Prostate gland (tissue), 2 donors: ENCODE measurements at regions not wholly inside any gene's neighbourhood (a gene's known extent, or its start where the extent isn't known, plus 50 kb on each side); places are given as distances from the start of the nearest gene placed in this dataset.

Source experiments
- DNase-seq: peaks from one replicate; pipeline ENCODE4 v3.0.0-alpha.2; 2019; ENCODE audit warnings: low spot score
- H3K27ac ChIP-seq, 2 donors: fragments of 200-600 bp; sonication (generic); 2 replicates each; pipeline ENCODE4 v1.5.1; 2017 to 2019
- H3K27me3 ChIP-seq: fragments of 200-600 bp; sonication (generic); replicated peaks from 2 replicates; pipeline ENCODE4 v1.5.1; 2019; ENCODE audit not compliant: insufficient read depth
- H3K36me3 ChIP-seq, 2 donors: fragments of 200-600 bp; sonication (generic); 1 replicate in 1 of 2; 2 replicates in 1 of 2; pipeline versions ENCODE4 v1.5.1 to v1.8.1; 2017 to 2019
- H3K4me1 ChIP-seq: fragments of 200-600 bp; sonication (generic); replicated peaks from 2 replicates; pipeline ENCODE4 v1.5.1; 2019
- H3K4me3 ChIP-seq, 2 donors: fragments of 200-600 bp; sonication (generic); 2 replicates each; pipeline ENCODE4 v1.5.1; 2017 to 2019
- H3K9me3 ChIP-seq: fragments of 200-600 bp; sonication (generic); 2 replicates; pipeline ENCODE4 v1.5.1; 2017
- CTCF ChIP-seq, 4 experiments: fragments of 200-600 bp in 2 of 4; fragments of 450-650 bp in 2 of 4; sonication (generic) in 2 of 4; IDR thresholded peaks; 1 replicate in 3 of 4; 2 replicates in 1 of 4; pipeline ENCODE4 v1.5.1; 2016 to 2019; ENCODE audit warnings: antibody characterized with exemption in 4 of 4, mild to moderate bottlenecking in 2 of 4, moderate library complexity in 2 of 4
- POLR2A ChIP-seq: fragments of 450-650 bp; IDR thresholded peaks from one replicate; pipeline ENCODE4 v1.6.1; 2016; ENCODE audit warnings: antibody characterized with exemption, mild to moderate bottlenecking
- POLR2AphosphoS5 ChIP-seq: sonication (generic); formaldehyde crosslinking; IDR thresholded peaks from one replicate; pipeline ENCODE4 v1.6.1; 2017; ENCODE audit warnings: antibody characterized with exemption
- WGBS: methylation state at CpG from one replicate; pipeline ENCODE4 v1.1.5; 2018; 5-methylcytosine and 5-hydroxymethylcytosine counted together
- intact Hi-C: fragments of 100-400 bp; cut with DNase I; formaldehyde crosslinking; loops from one replicate; pipeline ENCODE4 v1.14.2; 2022

DNA sequence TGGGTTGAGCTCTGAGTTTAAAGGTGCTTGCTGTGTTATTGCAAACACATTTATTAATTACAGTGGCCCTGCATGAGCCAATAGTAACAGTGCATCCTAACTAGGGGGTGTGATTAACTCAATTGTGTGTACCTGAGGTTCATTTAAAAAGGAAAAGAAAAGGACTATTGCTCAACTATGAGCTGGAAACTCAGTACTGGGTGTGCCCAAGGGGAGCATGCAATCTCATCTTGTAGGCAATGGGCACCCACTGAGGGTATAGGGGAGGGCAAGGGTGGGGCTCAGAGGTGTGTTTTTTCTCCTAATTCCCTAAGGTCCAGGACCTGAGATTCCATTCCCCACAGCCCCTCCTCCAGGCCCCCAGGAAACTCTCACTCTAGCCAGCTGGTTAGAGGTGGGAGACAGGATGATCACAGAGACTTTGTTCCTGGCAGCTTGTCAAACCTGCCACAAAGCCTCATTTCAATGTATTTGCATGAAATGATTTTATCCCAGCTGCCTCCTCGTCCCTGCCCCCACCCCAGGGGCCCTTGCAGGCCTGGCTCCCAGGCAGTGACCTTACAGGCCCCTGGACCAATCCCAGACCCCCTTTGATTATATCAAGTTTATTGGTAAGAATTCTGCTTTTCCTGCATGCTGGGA is 220.7 kb downstream of the TBC1D2B start:
- Histone ChIP-seq H3K27ac (no peak overlapping the region), H3K9me3 (no peaks in the 10 kb centered on the region), H3K27me3 (no peaks in the 10 kb centered on the region), H3K4me1 (no peaks in the 10 kb centered on the region), H3K36me3 (no peaks in the 10 kb centered on the region), H3K4me3 (no peak overlapping the region)
- WGBS: 57% methylated on average over 1 of the region's 1 CpG
- no peak for DNase-seq
- TF ChIP-seq POLR2A: no peak
- no peak for TF ChIP-seq POLR2AphosphoS5
- no peak for TF ChIP-seq CTCF (IDR thresholded peaks at IDR 0.05)
- intact Hi-C loops: no loop called here

DNA sequence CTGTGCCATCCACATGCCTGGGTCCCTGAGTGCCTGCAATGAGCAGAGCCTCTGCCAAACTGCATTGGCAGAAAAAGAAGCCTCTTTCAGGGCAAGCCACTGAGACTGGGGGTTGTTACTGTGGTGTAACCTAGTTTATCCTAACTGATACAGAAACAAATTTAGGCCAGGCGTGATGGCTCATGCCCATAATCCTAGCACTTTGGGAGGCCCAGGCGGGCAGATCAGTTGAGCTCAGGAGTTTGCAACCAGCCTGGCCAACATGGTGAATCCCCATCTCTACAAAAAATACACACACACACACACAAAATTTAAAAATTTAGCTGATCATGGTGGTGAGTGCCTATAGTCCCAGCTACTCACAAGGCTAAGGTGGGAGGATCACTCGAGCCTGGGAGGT is 221.6 kb downstream of the TBC1D2B start:
- intact Hi-C loops: no loop called here
- Histone ChIP-seq H3K27me3 (no peaks in the 10 kb centered on the region), H3K4me1 (no peaks in the 10 kb centered on the region), H3K9me3 (no peaks in the 10 kb centered on the region), H3K4me3 (no peak overlapping the region), H3K27ac (no peak overlapping the region), H3K36me3 (no peaks in the 10 kb centered on the region)
- WGBS: 98% methylated on average over 3 of the region's 3 CpGs
- DNase-seq: no peak
- TF ChIP-seq CTCF (IDR thresholded peaks at IDR 0.05): no peak

- no peaks in the 10 kb centered on the region for H3K36me3 ChIP-seq
- intact Hi-C loops: no loop called here
- H3K9me3 ChIP-seq: no peaks in the 10 kb centered on the region
- H3K4me1 ChIP-seq: no peaks in the 10 kb centered on the region
- H3K4me3 ChIP-seq: no peak overlapping the region
- H3K27ac ChIP-seq: no peak overlapping the region
- TF ChIP-seq POLR2AphosphoS5 (no peak), CTCF (IDR thresholded peaks at IDR 0.05) (no peak), POLR2A (no peak)
- no peak for DNase-seq
- no peaks in the 10 kb centered on the region for H3K27me3 ChIP-seq
These were observed 222.3 kb upstream of the LINGO1 start for GRCh38 chr15:77854980-77855379.

- Histone ChIP-seq H3K27ac (no peak overlapping the region), H3K9me3 (no peaks in the 10 kb centered on the region), H3K27me3 (no peaks in the 10 kb centered on the region), H3K36me3 (no peaks in the 10 kb centered on the region), H3K4me1 (no peaks in the 10 kb centered on the region), H3K4me3 (no peak overlapping the region)
- no peak for TF ChIP-seq POLR2A
- TF ChIP-seq CTCF (IDR thresholded peaks at IDR 0.05): no peak
- no peak for TF ChIP-seq POLR2AphosphoS5
- 84% methylated on average over 6 of the region's 6 CpGs for WGBS
- no peak for DNase-seq
- intact Hi-C loops: no loop called here
These were observed 221.2 kb upstream of the LINGO1 start for GRCh38 chr15:77853910-77854309.

GRCh38 chr15:77853008-77853328 is 220.3 kb upstream of the LINGO1 start:
- Histone ChIP-seq H3K4me1 (no peaks in the 10 kb centered on the region), H3K36me3 (no peaks in the 10 kb centered on the region), H3K27me3 (no peaks in the 10 kb centered on the region), H3K9me3 (no peaks in the 10 kb centered on the region), H3K4me3 (no peak overlapping the region), H3K27ac (no peak overlapping the region)
- intact Hi-C loops: no loop called here
- no peak for DNase-seq
- TF ChIP-seq CTCF (IDR thresholded peaks at IDR 0.05): no peak
- TF ChIP-seq POLR2A: no peak
- no peak for TF ChIP-seq POLR2AphosphoS5
- WGBS: 58% methylated on average over 7 of the region's 7 CpGs
